ENCODE measurements at regions not wholly inside any gene's neighbourhood (a gene's known extent, or its start where the extent isn't known, plus 50 kb on each side); places are given as distances from the start of the nearest gene placed in this dataset.

GRCh38 chr11:116244889-116245288 is 527.9 kb downstream of the BUD13 start:
- no peaks in the 10 kb centered on the region for H3K9me3 ChIP-seq (ENCODE audit: control insufficient read depth, insufficient read depth, low read length)
- TF ChIP-seq, protein P1, sequence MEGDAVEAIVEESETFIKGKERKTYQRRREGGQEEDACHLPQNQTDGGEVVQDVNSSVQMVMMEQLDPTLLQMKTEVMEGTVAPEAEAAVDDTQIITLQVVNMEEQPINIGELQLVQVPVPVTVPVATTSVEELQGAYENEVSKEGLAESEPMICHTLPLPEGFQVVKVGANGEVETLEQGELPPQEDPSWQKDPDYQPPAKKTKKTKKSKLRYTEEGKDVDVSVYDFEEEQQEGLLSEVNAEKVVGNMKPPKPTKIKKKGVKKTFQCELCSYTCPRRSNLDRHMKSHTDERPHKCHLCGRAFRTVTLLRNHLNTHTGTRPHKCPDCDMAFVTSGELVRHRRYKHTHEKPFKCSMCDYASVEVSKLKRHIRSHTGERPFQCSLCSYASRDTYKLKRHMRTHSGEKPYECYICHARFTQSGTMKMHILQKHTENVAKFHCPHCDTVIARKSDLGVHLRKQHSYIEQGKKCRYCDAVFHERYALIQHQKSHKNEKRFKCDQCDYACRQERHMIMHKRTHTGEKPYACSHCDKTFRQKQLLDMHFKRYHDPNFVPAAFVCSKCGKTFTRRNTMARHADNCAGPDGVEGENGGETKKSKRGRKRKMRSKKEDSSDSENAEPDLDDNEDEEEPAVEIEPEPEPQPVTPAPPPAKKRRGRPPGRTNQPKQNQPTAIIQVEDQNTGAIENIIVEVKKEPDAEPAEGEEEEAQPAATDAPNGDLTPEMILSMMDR (IDR thresholded peaks at IDR 0.05; ENCODE audit: low read depth, low read length, poor library complexity, severe bottlenecking): no peak
- no peak for TF ChIP-seq EZH2phosphoT487 (IDR thresholded peaks at IDR 0.05; ENCODE audit: borderline replicate concordance, low read length)
- no peaks in the 10 kb centered on the region for H3F3A ChIP-seq (ENCODE audit: control insufficient read depth, insufficient read depth)
- no peaks in the 10 kb centered on the region for H3K27me3 ChIP-seq (ENCODE audit: control insufficient read depth, low read length)
- H4K20me1 ChIP-seq (ENCODE audit: control insufficient read depth, insufficient read depth, low read depth, low read length): no peaks in the 10 kb centered on the region
- H3K79me2 ChIP-seq (ENCODE audit: control insufficient read depth, low read length): no peaks in the 10 kb centered on the region
- H3K4me2 ChIP-seq (ENCODE audit: low read length): no peak overlapping the region
- no peak overlapping the region for H3K27ac ChIP-seq (ENCODE audit: low read depth, low read length)
- H3K4me1 ChIP-seq (ENCODE audit: control insufficient read depth, low read length): no peaks in the 10 kb centered on the region
- H3K4me3 ChIP-seq (ENCODE audit: low read length): no peak overlapping the region
- no peaks in the 10 kb centered on the region for H3K9me2 ChIP-seq (replicated peaks; ENCODE audit: control insufficient read depth, low read length)
- no peaks in the 10 kb centered on the region for H3K36me3 ChIP-seq (ENCODE audit: control insufficient read depth, low read length)

- H3K27me3 ChIP-seq (ENCODE audit: control insufficient read depth, low read length): no peaks in the 10 kb centered on the region
Observed at GRCh38 chr11:116244439-116244838, 528.3 kb downstream of the BUD13 start.

DNA sequence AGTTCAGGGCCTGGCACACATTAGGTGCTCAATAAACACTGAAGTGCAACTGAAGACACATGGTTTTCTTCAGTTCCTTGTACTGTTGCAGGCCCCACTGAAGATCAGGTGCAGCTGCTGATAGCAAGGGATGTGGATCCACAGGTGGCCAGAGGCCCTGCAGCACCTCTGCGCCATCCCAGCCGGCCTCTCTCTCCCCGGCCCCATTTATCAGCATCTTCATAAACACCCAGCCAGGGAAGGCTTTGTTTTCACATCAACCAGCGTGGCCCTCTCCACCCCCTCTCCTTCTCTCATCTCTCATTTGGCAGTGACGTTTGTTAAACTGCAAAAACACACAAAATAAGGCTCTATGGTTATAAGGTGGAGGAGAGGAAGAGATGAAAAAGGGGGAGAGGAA is 528.8 kb downstream of the BUD13 start:
- H3F3A ChIP-seq (ENCODE audit: control insufficient read depth, insufficient read depth): no peaks in the 10 kb centered on the region
- H3K4me2 ChIP-seq (ENCODE audit: low read length): no peak overlapping the region
- no peak for TF ChIP-seq EZH2phosphoT487 (IDR thresholded peaks at IDR 0.05; ENCODE audit: borderline replicate concordance, low read length)
- TF ChIP-seq, protein P1 (IDR thresholded peaks at IDR 0.05; ENCODE audit: low read depth, low read length, poor library complexity, severe bottlenecking): no peak
- H3K4me1 ChIP-seq (ENCODE audit: control insufficient read depth, low read length): no peaks in the 10 kb centered on the region
- H3K27me3 ChIP-seq (ENCODE audit: control insufficient read depth, low read length): no peaks in the 10 kb centered on the region
- H3K4me3 ChIP-seq (ENCODE audit: low read length): no peak overlapping the region
- H3K36me3 ChIP-seq (ENCODE audit: control insufficient read depth, low read length): no peaks in the 10 kb centered on the region
- no peaks in the 10 kb centered on the region for H3K9me3 ChIP-seq (ENCODE audit: control insufficient read depth, insufficient read depth, low read length)
- H3K27ac ChIP-seq (ENCODE audit: low read depth, low read length): no peak overlapping the region
- no peaks in the 10 kb centered on the region for H3K9me2 ChIP-seq (replicated peaks; ENCODE audit: control insufficient read depth, low read length)
- H4K20me1 ChIP-seq (ENCODE audit: control insufficient read depth, insufficient read depth, low read depth, low read length): no peaks in the 10 kb centered on the region
- H3K79me2 ChIP-seq (ENCODE audit: control insufficient read depth, low read length): no peaks in the 10 kb centered on the region

More at GRCh38 chr11:116244439-116244838, 528.3 kb downstream of the BUD13 start:
- Histone ChIP-seq H3K4me2 (ENCODE audit: low read length) (no peak overlapping the region), H3K79me2 (ENCODE audit: control insufficient read depth, low read length) (no peaks in the 10 kb centered on the region), H3F3A (ENCODE audit: control insufficient read depth, insufficient read depth) (no peaks in the 10 kb centered on the region), H3K9me3 (ENCODE audit: control insufficient read depth, insufficient read depth, low read length) (no peaks in the 10 kb centered on the region), H3K4me1 (ENCODE audit: control insufficient read depth, low read length) (no peaks in the 10 kb centered on the region), H3K9me2 (replicated peaks; ENCODE audit: control insufficient read depth, low read length) (no peaks in the 10 kb centered on the region), H3K4me3 (ENCODE audit: low read length) (no peak overlapping the region), H4K20me1 (ENCODE audit: control insufficient read depth, insufficient read depth, low read depth, low read length) (no peaks in the 10 kb centered on the region), H3K27ac (ENCODE audit: low read depth, low read length) (no peak overlapping the region), H3K36me3 (ENCODE audit: control insufficient read depth, low read length) (no peaks in the 10 kb centered on the region)
- TF ChIP-seq EZH2phosphoT487 (IDR thresholded peaks at IDR 0.05; ENCODE audit: borderline replicate concordance, low read length): no peak
- TF ChIP-seq, protein P1 (IDR thresholded peaks at IDR 0.05; ENCODE audit: low read depth, low read length, poor library complexity, severe bottlenecking): no peak

- Histone ChIP-seq H3K4me2 (ENCODE audit: low read length) (no peak overlapping the region), H3K79me2 (ENCODE audit: control insufficient read depth, low read length) (no peaks in the 10 kb centered on the region), H3F3A (ENCODE audit: control insufficient read depth, insufficient read depth) (no peaks in the 10 kb centered on the region), H3K36me3 (ENCODE audit: control insufficient read depth, low read length) (no peaks in the 10 kb centered on the region), H3K4me1 (ENCODE audit: control insufficient read depth, low read length) (no peaks in the 10 kb centered on the region), H3K9me2 (replicated peaks; ENCODE audit: control insufficient read depth, low read length) (no peaks in the 10 kb centered on the region), H3K4me3 (ENCODE audit: low read length) (no peak overlapping the region), H4K20me1 (ENCODE audit: control insufficient read depth, insufficient read depth, low read depth, low read length) (no peaks in the 10 kb centered on the region), H3K9me3 (ENCODE audit: control insufficient read depth, insufficient read depth, low read length) (no peaks in the 10 kb centered on the region), H3K27me3 (ENCODE audit: control insufficient read depth, low read length) (no peaks in the 10 kb centered on the region), H3K27ac (ENCODE audit: low read depth, low read length) (no peak overlapping the region)
- TF ChIP-seq, protein P1 (IDR thresholded peaks at IDR 0.05; ENCODE audit: low read depth, low read length, poor library complexity, severe bottlenecking): no peak
- TF ChIP-seq EZH2phosphoT487 (IDR thresholded peaks at IDR 0.05; ENCODE audit: borderline replicate concordance, low read length): no peak
Observed at GRCh38 chr11:116242006-116242405, 530.8 kb downstream of the BUD13 start.

Measured in DOHH2 (cell line).